DOHH2 (cell line): ENCODE measurements at regions not wholly inside any gene's neighbourhood (a gene's known extent, or its start where the extent isn't known, plus 50 kb on each side); places are given as distances from the start of the nearest gene placed in this dataset.

Experiments
- EZH2phosphoT487 ChIP-seq: fragments of 200-600 bp; sonication (generic); IDR thresholded peaks from 2 replicates; pipeline ENCODE4 v1.6.1; 2017; ENCODE audit warnings: borderline replicate concordance, mild to moderate bottlenecking, antibody characterized with exemption, low read length, moderate library complexity, mixed read lengths
- TF ChIP-seq, protein P1 (sequence below): fragments of 200-600 bp; sonication (generic); IDR thresholded peaks from one replicate; pipeline ENCODE4 v1.5.1; 2014; ENCODE audit warnings: antibody characterized with exemption, mild to moderate bottlenecking, low read depth, low read length; ENCODE audit not compliant: poor library complexity, severe bottlenecking

DNA sequence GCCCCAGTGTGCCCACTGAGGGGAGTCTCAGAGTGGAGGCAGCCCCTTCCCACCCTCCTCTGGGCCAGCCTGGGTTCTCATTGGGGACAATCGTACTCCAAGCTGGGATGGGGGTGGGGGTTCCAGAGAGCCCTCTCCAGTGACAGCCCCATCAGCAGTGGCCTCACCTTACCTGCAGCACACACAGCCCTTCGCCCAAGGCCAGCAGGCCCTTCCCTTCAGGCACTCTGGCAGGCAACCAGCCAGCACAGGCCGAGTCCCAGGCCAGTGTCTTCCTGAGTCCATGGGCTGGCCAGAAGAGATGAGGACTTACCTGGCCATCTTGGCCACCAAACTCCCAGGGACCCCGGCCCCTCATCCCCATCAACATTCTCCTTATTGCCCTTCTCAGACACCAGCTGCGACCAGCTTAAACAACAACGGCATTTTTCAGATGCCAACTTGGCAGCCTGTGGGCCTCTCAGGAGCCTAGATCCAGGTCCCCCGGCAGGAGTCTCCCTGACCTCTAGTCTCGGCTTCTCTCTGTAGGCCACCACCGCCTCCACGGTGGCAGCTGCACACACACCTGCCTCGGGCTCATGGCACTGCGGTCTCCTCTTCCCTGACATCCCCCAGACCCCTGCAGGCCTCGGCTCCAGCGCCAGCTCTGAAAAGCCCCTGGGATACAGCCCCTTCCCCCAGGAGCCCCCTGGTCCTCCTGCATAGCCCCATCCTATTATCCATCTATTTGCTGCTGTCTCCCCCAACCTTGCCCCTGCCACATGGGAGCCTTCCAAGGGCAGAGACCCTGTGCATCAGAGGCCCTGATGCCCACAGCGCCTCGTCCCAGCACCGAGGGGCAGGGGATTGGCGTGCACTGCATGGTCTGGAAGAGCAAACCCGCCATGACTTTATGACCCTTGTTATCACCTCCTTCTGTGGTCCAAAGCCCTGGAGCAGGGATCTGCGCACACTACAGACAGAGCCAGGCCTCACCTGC lies 111.2 kb upstream of the FGF3 start:
- TF ChIP-seq, protein P1, sequence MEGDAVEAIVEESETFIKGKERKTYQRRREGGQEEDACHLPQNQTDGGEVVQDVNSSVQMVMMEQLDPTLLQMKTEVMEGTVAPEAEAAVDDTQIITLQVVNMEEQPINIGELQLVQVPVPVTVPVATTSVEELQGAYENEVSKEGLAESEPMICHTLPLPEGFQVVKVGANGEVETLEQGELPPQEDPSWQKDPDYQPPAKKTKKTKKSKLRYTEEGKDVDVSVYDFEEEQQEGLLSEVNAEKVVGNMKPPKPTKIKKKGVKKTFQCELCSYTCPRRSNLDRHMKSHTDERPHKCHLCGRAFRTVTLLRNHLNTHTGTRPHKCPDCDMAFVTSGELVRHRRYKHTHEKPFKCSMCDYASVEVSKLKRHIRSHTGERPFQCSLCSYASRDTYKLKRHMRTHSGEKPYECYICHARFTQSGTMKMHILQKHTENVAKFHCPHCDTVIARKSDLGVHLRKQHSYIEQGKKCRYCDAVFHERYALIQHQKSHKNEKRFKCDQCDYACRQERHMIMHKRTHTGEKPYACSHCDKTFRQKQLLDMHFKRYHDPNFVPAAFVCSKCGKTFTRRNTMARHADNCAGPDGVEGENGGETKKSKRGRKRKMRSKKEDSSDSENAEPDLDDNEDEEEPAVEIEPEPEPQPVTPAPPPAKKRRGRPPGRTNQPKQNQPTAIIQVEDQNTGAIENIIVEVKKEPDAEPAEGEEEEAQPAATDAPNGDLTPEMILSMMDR, result no peak
- TF ChIP-seq EZH2phosphoT487, result no peak
